Hepatocyte (in vitro differentiated cells): ENCODE measurements at regions not wholly inside any gene's neighbourhood (a gene's known extent, or its start where the extent isn't known, plus 50 kb on each side); places are given as distances from the start of the nearest gene placed in this dataset.

Source experiments
- DNase-seq: peaks from one replicate; pipeline ENCODE4 v3.0.0-alpha.2; 2016; ENCODE audit warnings: low spot score
- H2AFZ ChIP-seq: fragments of 200-600 bp; sonication (generic); 2 replicates; pipeline ENCODE4 v1.6.0; 2016; ENCODE audit warnings: antibody characterized with exemption, mild to moderate bottlenecking
- H3K27ac ChIP-seq: fragments of 200-600 bp; sonication (generic); 2 replicates; pipeline ENCODE4 v1.5.1; 2016; ENCODE audit warnings: mild to moderate bottlenecking
- H3K27me3 ChIP-seq: fragments of 200-600 bp; sonication (generic); 2 replicates; pipeline ENCODE4 v1.6.1; 2016
- H3K36me3 ChIP-seq: fragments of 200-600 bp; sonication (generic); replicated peaks from 2 replicates; pipeline ENCODE4 v1.5.1; 2016; ENCODE audit warnings: low read depth; ENCODE audit not compliant: insufficient read depth
- H3K4me1 ChIP-seq: fragments of 200-600 bp; sonication (generic); 2 replicates; pipeline ENCODE4 v1.5.1; 2016; ENCODE audit warnings: mild to moderate bottlenecking, moderate library complexity; ENCODE audit not compliant: insufficient read depth
- H3K4me2 ChIP-seq: fragments of 200-600 bp; sonication (generic); 2 replicates; pipeline ENCODE4 v1.6.0; 2016
- H3K4me3 ChIP-seq: fragments of 200-600 bp; sonication (generic); 2 replicates; pipeline ENCODE4 v1.5.1; 2016; ENCODE audit warnings: mild to moderate bottlenecking
- H3K79me2 ChIP-seq: fragments of 200-600 bp; sonication (generic); 2 replicates; pipeline ENCODE4 v1.6.0; 2017; ENCODE audit warnings: mild to moderate bottlenecking
- H3K9me2 ChIP-seq: fragments of 200-600 bp; sonication (generic); replicated peaks from 2 replicates; pipeline ENCODE4 v1.6.0; 2017; ENCODE audit warnings: mild to moderate bottlenecking; ENCODE audit not compliant: insufficient read depth
- H3K9me3 ChIP-seq: fragments of 200-600 bp; sonication (generic); 2 replicates; pipeline ENCODE4 v1.5.1; 2016; ENCODE audit warnings: low read depth, mild to moderate bottlenecking
- H4K20me1 ChIP-seq: fragments of 200-600 bp; sonication (generic); 2 replicates; pipeline ENCODE4 v1.6.0; 2016; ENCODE audit warnings: mild to moderate bottlenecking; ENCODE audit not compliant: insufficient read depth, poor library complexity, severe bottlenecking
- EZH2 ChIP-seq: fragments of 200-600 bp; sonication (generic); IDR thresholded peaks from 2 replicates; pipeline ENCODE4 v1.6.1; 2016; ENCODE audit warnings: antibody characterized with exemption, mild to moderate bottlenecking, borderline replicate concordance
- EZH2phosphoT487 ChIP-seq: fragments of 200-600 bp; sonication (generic); IDR thresholded peaks from one replicate; pipeline ENCODE4 v1.6.1; 2018; ENCODE audit warnings: antibody characterized with exemption, mild to moderate bottlenecking, low read depth, moderate library complexity; ENCODE audit not compliant: unreplicated experiment, severe bottlenecking
- WGBS: methylation state at CpG from one replicate; pipeline ENCODE4 v1.1.6; 2016; ENCODE audit warnings: low lambda C conversion rate; ENCODE audit errors: missing lambda C conversion rate; 5-methylcytosine and 5-hydroxymethylcytosine counted together
- TF ChIP-seq, protein P1 (sequence below): fragments of 200-600 bp; sonication (generic); IDR thresholded peaks from 2 replicates; pipeline ENCODE4 v1.5.1; 2016; ENCODE audit warnings: antibody characterized with exemption, mild to moderate bottlenecking; ENCODE audit not compliant: poor library complexity

DNA sequence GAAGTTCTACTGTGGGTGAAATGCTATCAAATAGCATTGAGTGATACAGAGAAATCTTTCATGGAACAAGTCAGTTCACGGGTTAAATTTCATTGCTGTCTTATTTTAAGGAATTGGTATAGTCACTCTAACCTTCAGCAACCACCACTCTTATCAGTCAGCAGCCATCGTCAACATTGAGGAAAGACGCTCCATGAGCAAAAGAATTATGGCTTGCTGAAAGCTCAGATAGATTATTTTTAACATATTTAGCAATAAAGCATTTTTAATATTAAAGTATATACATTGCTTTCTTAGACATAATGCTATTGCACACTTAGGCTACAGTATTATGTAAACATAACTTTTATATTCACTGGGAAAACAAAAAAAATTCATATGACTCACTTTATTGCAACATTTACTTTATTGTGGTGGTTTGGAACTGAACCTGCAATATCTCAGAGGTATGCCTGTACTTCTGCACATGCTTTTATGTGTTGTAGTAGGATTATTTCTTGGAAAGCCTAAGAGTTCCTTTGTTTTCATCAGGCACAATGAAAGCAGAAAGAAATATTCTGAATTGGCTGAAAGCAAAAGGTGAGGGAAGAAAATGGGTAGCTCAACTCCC is 586.7 kb downstream of the GBA3 start:
- H3K4me1 ChIP-seq: no peaks in the 10 kb centered on the region
- DNase-seq: no peak

DNA sequence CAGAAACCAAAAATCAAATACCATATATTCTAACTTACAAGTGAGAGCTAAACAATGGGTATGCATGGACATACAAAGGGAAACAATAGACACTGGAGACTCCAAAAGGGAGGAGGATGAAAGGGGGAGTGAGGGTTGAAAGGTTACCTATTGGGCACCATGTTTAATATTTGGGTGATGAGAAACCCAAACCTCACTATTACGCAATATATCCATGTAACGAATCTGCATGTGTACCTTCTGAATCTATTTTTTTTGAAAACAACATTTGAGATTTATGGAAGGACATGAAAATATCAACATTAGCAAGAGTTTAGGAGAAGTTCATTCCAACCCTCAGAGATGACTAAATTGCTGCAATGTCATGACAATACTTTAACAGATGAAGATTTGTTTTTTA is 586.1 kb downstream of the GBA3 start:
- no peaks in the 10 kb centered on the region for H3K79me2 ChIP-seq
- no peaks in the 10 kb centered on the region for H4K20me1 ChIP-seq
- H3K9me3 ChIP-seq: no peaks in the 10 kb centered on the region
- H3K4me1 ChIP-seq: no peaks in the 10 kb centered on the region
- H3K27me3 ChIP-seq: no peaks in the 10 kb centered on the region
- H2AFZ ChIP-seq: no peak overlapping the region
- DNase-seq: no peak
- TF ChIP-seq, protein P1, sequence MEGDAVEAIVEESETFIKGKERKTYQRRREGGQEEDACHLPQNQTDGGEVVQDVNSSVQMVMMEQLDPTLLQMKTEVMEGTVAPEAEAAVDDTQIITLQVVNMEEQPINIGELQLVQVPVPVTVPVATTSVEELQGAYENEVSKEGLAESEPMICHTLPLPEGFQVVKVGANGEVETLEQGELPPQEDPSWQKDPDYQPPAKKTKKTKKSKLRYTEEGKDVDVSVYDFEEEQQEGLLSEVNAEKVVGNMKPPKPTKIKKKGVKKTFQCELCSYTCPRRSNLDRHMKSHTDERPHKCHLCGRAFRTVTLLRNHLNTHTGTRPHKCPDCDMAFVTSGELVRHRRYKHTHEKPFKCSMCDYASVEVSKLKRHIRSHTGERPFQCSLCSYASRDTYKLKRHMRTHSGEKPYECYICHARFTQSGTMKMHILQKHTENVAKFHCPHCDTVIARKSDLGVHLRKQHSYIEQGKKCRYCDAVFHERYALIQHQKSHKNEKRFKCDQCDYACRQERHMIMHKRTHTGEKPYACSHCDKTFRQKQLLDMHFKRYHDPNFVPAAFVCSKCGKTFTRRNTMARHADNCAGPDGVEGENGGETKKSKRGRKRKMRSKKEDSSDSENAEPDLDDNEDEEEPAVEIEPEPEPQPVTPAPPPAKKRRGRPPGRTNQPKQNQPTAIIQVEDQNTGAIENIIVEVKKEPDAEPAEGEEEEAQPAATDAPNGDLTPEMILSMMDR: no peak
- TF ChIP-seq EZH2 (no peak), EZH2phosphoT487 (no peak)
- no peak overlapping the region for H3K4me2 ChIP-seq
- 93% methylated on average over 2 of the region's 2 CpGs for WGBS
- no peak overlapping the region for H3K4me3 ChIP-seq
- H3K36me3 ChIP-seq: no peaks in the 10 kb centered on the region
- no peaks in the 10 kb centered on the region for H3K9me2 ChIP-seq
- H3K27ac ChIP-seq: no peak overlapping the region

More for the DNA sequence above, 586.7 kb downstream of the GBA3 start:
- no peaks in the 10 kb centered on the region for H3K9me3 ChIP-seq
- H3K27ac ChIP-seq: no peak overlapping the region
- no peak overlapping the region for H2AFZ ChIP-seq
- 61% methylated on average over 3 of the region's 3 CpGs for WGBS
- no peaks in the 10 kb centered on the region for H3K36me3 ChIP-seq
- TF ChIP-seq, protein P1: no peak
- TF ChIP-seq EZH2phosphoT487: no peak
- no peaks in the 10 kb centered on the region for H4K20me1 ChIP-seq
- no peak overlapping the region for H3K4me2 ChIP-seq
- no peaks in the 10 kb centered on the region for H3K79me2 ChIP-seq
- no peaks in the 10 kb centered on the region for H3K27me3 ChIP-seq
- H3K9me2 ChIP-seq: no peaks in the 10 kb centered on the region
- H3K4me3 ChIP-seq: no peak overlapping the region

GRCh38 chr4:23276076-23276475 is 583.3 kb downstream of the GBA3 start:
- no peak for TF ChIP-seq EZH2phosphoT487
- TF ChIP-seq, protein P1: no peak
- no peak for TF ChIP-seq EZH2
- no peak overlapping the region for H3K4me2 ChIP-seq
- H3K79me2 ChIP-seq: no peaks in the 10 kb centered on the region
- DNase-seq: no peak
- WGBS: 81% methylated on average over 3 of the region's 3 CpGs
- H2AFZ ChIP-seq: no peak overlapping the region
- H3K4me1 ChIP-seq: no peaks in the 10 kb centered on the region
- H4K20me1 ChIP-seq: no peaks in the 10 kb centered on the region
- no peaks in the 10 kb centered on the region for H3K9me3 ChIP-seq
- no peak overlapping the region for H3K4me3 ChIP-seq
- H3K9me2 ChIP-seq: no peaks in the 10 kb centered on the region
- H3K36me3 ChIP-seq: no peaks in the 10 kb centered on the region
- H3K27ac ChIP-seq: no peak overlapping the region
- H3K27me3 ChIP-seq: no peaks in the 10 kb centered on the region

GRCh38 chr4:23269566-23269965 is 576.8 kb downstream of the GBA3 start:
- no peak overlapping the region for H3K4me3 ChIP-seq
- no peak overlapping the region for H2AFZ ChIP-seq
- no peaks in the 10 kb centered on the region for H3K9me3 ChIP-seq
- no peak for TF ChIP-seq EZH2phosphoT487
- TF ChIP-seq, protein P1: no peak
- TF ChIP-seq EZH2: no peak
- no peaks in the 10 kb centered on the region for H3K9me2 ChIP-seq
- no peaks in the 10 kb centered on the region for H4K20me1 ChIP-seq
- 44% methylated on average over 1 of the region's 1 CpG for WGBS
- H3K4me2 ChIP-seq: no peak overlapping the region
- H3K79me2 ChIP-seq: no peaks in the 10 kb centered on the region
- H3K27me3 ChIP-seq: no peaks in the 10 kb centered on the region
- no peak overlapping the region for H3K27ac ChIP-seq
- no peaks in the 10 kb centered on the region for H3K4me1 ChIP-seq
- no peak for DNase-seq
- H3K36me3 ChIP-seq: no peaks in the 10 kb centered on the region
